ENCODE measurements at regions not wholly inside any gene's neighbourhood (a gene's known extent, or its start where the extent isn't known, plus 50 kb on each side); places are given as distances from the start of the nearest gene placed in this dataset.
"Not testable (repeated sequence)": the region's sequence is repeated elsewhere in the genome, so short reads cannot be mapped to it uniquely, and the experiment has no call there.

- DNase-seq (ENCODE audit: missing footprints) = no peak
- intact Hi-C loops (cut with DNase I) = loop anchor here (10.0 kb wide), 1 partner anchor 269 kb away; no protein-coding TSS in a partner anchor
- ATAC-seq = peak; percentile 38
Observed at GRCh38 chr7:106465704-106466468, 181.1 kb upstream of the NAMPT start.

GRCh38 chr7:106464651-106465050 lies 179.9 kb upstream of the NAMPT start:
- ATAC-seq (no peak), DNase-seq (ENCODE audit: missing footprints) (no peak)
- intact Hi-C loops (cut with DNase I) = loop anchor here (10.0 kb wide), 1 partner anchor 270 kb away; no protein-coding TSS in a partner anchor

DNA sequence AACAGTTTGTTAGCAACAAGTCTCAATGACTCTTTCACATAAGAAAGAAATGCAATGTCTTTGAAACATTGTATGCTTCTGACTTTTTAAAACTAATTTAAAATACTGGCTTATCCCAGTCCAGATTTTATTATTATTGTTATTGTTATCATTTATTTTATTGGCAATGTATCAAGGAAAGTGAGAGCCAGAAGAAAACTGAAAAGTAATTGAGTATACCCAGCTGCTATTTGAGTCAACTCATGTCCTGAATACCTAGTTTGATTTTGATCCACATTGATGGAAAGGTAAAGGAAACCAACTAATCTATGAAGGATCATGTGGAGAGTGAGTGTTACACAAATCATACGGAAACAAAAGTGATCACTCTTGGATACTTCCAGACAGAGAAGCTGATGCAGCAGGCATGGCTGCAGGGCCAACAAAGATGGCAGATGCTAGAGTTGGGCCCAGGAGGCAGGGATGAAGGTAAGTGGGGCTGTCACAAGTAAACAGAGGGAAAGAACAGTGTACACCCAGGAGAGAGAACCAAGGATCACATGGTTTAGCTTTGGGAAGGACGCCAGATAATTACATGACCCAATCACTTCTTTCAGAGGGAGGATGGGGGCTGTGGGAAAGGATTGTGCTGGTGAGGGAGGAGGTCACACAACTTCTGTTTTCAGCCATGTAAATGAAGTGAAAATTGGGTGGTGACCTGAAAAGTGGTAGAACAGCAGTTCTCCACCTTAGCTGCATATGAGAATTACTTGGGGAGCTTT lies 179.2 kb upstream of the NAMPT start:
- ATAC-seq = no peak
- intact Hi-C loops (cut with DNase I) = loop anchor here (2.0 to 10.0 kb wide), 2 partner anchors 179 to 271 kb away; partner anchors contain the start of gene NAMPT
- no peak for DNase-seq (ENCODE audit: missing footprints)

- ATAC-seq (no peak), DNase-seq (ENCODE audit: missing footprints) (no peak)
- intact Hi-C loops (cut with DNase I) = loop anchor here (1.0 to 10.0 kb wide), 3 partner anchors 178 to 287 kb away; partner anchors contain the start of gene NAMPT
Observed at GRCh38 chr7:106462914-106463482, 178.2 kb upstream of the NAMPT start.

DNA sequence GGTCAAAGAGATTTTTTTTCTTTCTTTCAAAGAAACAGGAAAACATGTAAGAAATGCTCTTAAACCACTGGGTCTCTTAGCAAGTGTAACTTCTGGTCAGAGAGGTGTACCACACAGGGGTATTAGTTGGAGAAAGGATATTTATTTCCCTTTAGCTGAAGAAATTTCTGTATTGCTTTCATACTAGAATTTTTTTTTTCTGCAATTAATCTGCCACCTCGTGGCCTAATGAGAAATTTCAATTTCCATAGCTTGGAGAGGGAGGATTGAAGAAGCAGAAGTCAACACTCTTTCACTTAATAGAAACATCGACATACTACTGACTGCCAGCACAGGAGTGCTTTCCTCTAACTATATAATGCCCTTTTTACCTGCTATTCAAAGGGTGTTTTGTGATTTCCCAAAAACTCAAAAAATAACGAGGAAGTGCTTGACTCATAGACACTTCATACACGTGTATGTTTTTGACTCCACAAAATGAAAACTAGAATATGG lies 177.6 kb upstream of the NAMPT start:
- intact Hi-C loops (cut with DNase I) = loop anchor here (1.0 to 10.0 kb wide), 3 partner anchors 178 to 286 kb away; partner anchors contain the start of gene NAMPT
- no peak for ATAC-seq
- DNase-seq (ENCODE audit: missing footprints) = no peak

GRCh38 chr7:106460792-106461254 lies 176.0 kb upstream of the NAMPT start:
- intact Hi-C loops (cut with DNase I) = loop anchor here (10.0 kb wide), 1 partner anchor 274 kb away; no protein-coding TSS in a partner anchor
- DNase-seq (ENCODE audit: missing footprints) (no peak), ATAC-seq (no peak)

GRCh38 chr7:106459397-106460072 lies 174.8 kb upstream of the NAMPT start:
- intact Hi-C loops (cut with DNase I) = loop anchor here (10.0 kb wide), 1 partner anchor 275 kb away; no protein-coding TSS in a partner anchor
- ATAC-seq = no peak

GRCh38 chr7:106457678-106458077 lies 172.9 kb upstream of the NAMPT start:
- ATAC-seq (no peak), DNase-seq (ENCODE audit: missing footprints) (no peak)
- intact Hi-C loops (cut with DNase I) = no loop called here

More at GRCh38 chr7:106459397-106460072, 174.8 kb upstream of the NAMPT start:
- DNase-seq (ENCODE audit: missing footprints) = no peak

DNA sequence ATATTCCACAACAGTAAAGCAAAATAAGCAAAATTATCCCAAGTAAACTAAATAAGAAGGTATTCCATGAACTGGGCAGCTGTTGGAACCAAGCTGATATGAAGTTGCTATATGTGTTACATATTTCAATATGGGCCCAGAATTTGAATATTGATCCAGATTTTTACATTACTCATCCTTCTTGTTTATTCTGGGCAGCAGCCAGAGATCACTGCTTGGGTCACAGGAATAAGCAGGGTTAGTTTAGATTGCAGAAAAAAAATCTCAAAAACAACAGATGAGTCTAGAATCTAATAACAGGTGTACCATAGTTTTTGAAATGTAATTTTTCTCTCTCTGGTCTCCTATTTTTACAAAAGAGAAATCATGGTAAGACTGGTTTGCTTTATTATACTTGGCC lies 171.5 kb upstream of the NAMPT start:
- intact Hi-C loops (cut with DNase I) = no loop called here
- ATAC-seq (no peak), DNase-seq (ENCODE audit: missing footprints) (no peak)

DNA sequence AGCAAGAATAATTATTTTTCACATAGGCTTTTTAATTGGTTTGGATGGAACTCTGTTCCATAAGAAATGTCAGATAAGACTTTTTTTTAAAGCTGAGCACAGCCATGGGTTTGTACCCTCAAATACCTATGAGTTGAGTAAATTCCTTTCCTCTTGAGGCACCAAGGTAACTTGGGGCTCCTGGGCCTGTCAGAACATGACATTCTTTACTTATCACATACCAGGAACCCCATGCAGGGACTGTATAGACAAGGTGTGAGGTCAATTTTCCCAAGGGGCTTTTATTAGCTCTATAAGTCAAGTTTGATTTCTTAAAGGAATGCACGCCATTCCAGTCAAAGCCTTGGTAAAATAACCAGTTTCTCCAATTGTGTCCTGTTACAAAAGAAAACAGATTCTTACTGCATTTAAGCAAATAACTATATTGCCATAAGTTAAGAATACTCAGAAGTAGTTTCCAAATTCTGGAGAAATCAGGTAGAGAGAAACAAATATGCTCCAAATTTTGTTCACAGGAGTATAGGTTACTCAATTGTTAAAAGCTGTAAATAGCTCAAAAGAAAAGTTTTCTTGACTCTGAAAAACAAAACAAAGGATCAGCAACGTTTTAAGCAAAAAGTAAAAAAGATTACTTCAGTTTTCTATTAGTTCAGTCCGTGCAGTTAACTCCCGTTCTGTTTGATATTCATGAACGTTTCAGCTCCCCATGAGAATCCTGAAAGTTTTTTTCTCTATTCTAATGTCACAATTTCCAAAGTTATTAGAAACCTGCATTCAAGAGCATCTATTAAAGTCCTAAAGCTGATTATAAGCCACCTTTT lies 167.5 kb upstream of the NAMPT start:
- no peak for ATAC-seq
- intact Hi-C loops (cut with DNase I) = no loop called here
- no peak for DNase-seq (ENCODE audit: missing footprints)

GRCh38 chr7:106451171-106451570 lies 166.4 kb upstream of the NAMPT start:
- intact Hi-C loops (cut with DNase I) = no loop called here
- no peak for ATAC-seq
- DNase-seq (ENCODE audit: missing footprints) = no peak

- intact Hi-C loops (cut with DNase I) = no loop called here
- ATAC-seq (no peak), DNase-seq (ENCODE audit: missing footprints) (no peak)
Observed at GRCh38 chr7:106450716-106451115, 165.9 kb upstream of the NAMPT start.

- DNase-seq (ENCODE audit: missing footprints) (no peak), ATAC-seq (no peak)
- intact Hi-C loops (cut with DNase I) = no loop called here
Observed at GRCh38 chr7:106448992-106449859, 164.4 kb upstream of the NAMPT start.

DNA sequence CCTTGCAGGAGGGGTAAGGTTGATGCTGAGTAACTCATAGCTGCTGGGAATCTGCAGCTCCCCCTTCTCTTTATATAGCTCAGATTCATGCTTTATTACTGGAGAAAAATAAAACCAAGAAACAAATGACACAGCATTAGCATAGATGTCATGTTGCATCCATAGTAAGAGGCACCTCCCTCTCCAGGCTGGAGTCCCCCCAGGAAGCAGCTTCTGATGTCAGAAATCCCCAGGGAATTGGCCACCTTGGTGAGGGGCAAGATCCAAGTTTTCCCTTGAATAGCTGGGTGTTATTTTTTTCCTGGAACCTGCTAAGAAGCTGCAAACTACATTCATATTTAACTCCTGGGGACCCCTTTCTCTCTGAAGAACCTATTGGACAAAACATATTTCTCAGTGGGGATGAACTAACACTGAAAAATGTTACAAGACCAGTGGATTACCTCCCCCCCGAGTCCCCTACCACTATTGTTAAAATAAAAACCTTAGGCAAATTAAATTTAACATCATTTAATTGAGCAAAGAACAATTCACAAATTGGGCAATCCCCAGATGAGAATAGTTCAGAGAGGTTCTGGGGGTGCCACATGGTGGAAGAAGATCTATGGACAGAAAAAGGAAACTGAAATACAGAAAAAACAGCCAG lies 163.7 kb upstream of the NAMPT start:
- intact Hi-C loops (cut with DNase I) = no loop called here
- ATAC-seq = no peak
- no peak for DNase-seq (ENCODE audit: missing footprints)

GRCh38 chr7:106447318-106447847 lies 162.6 kb upstream of the NAMPT start:
- ATAC-seq = no peak
- DNase-seq (ENCODE audit: missing footprints) = no peak
- intact Hi-C loops (cut with DNase I) = no loop called here

DNA sequence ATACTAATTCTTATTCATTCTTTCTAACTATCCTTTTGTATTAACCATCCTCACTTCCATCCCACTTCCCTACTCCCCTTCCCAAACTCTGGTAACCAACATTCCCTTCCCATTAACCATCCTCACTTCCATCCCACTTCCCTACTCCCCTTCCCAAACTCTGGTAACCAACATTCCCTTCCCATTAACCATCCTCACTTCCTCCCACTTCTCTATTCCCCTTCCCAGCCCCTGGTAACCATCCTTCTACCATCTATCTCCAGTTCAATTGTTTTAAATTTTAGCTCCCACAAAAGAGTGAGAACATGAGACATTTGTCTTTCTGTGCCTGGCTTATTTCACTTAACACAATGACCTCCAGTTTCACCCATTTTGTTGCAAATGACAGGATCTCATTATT lies 160.6 kb upstream of the NAMPT start:
- intact Hi-C loops (cut with DNase I); ATAC-seq; DNase-seq (ENCODE audit: missing footprints): not testable (repeated sequence)

Data from Right ventricle myocardium inferior (tissue), 1 donor.